ENCODE measurements at regions not wholly inside any gene's neighbourhood (a gene's known extent, or its start where the extent isn't known, plus 50 kb on each side); places are given as distances from the start of the nearest gene placed in this dataset.
A peak's percentile ranks its signal among the peaks of the same experiment; 100 is the strongest.

DNA sequence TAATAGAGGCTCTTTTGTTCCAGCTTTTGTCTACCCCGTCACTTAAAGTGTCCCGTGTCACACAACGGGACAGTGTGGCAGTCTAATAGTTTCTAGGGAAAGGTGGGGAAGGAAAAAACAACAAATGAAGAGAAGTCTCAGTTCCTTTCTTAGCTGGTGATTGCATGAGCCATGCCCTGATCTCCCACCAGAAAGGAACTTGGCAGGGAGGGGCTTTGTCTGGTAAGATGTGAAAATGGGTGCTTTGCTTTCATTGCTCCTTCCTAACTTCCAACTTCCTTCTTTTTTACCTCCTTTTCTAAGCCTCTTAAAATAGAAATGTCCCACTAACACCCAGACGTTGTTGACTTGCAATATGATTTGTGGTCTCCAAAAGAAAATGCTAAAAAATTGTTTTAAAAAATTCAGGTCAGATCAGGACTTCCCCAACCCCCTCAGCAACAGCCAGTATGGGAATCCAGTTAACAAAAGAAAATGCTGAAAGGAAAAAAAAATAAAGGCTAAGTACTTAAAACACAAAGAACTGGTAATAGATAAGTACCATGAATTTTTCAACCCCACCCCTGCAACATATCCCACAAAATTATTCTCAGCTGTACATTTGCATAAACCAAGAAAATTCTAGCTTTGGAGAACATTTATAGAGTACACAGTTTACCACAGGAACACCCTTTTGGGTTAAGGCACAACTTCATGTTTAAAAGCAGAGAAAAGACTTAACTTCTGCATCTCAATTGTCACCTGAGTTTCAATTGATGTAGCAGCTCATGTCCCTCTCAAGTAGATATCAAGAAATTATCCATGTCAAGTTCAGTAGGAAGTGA is 106.2 kb downstream of the NIBAN1 start:
- no peak for DNase-seq

DNA sequence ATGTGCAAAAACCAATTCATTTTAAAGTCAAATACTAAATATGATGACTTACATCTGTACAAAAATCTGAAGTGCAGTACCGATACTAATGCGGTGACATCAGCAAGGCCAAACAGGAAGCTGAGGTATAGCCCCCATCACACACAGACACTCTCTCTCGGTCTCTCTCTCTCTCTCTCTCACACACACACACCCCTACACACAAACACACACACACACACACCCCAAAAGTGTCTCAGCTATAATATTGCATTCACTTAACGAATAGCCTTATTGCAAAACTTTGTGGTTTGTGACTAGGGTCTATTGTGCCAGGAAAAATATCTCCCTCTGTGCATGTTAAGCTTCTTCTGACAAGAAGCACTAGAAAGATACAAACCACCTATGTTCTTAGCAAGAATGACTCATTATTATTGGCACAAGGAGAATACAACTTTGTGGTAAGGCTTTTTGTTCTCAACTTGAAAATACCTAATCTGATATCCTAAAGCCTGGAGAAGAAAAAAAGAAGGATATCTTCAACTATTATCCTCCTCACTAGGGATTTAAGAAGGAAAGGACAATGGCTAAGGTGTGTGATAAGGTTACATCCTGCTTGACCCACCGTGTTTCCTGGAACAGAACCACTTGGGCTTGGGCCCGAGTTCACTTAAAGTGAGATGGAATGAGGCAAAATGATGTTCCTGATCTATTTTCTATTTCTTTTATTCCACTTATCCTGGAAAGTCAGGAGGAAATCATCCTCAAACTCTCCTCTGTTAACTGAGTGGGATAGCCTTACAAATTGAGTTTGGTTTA is 107.1 kb downstream of the NIBAN1 start:
- intact Hi-C loops (cut with DNase I; ENCODE audit: low total_unique reads), result no loop called here
- Histone ChIP-seq H3K9me3 (no peaks in the 10 kb centered on the region), H3K36me3 (no peaks in the 10 kb centered on the region), H3K27ac (peak overlapping the region; percentile 30 to 87 (median 68)), H3K4me1 (peaks cover 0 to 44% (median 27%) of the 10 kb centered on the region in 6 donors), H3K27me3 (replicated peaks in 1 of 7) (no peaks in the 10 kb centered on the region), H3K4me3 (peak overlapping the region in 1 of 8 donors; percentile 9)
- no peak for TF ChIP-seq POLR2A (IDR thresholded peaks at IDR 0.05)
- peak in 1 of 3 donors; percentile 61 for TF ChIP-seq POLR2AphosphoS5 (IDR thresholded peaks at IDR 0.05)
- no peak for DNase-seq
- 16 to 42% (median 35%) methylated on average over 6 of the region's 6 CpGs for WGBS, 5 donors

More for the DNA sequence above, 106.2 kb downstream of the NIBAN1 start:
- Histone ChIP-seq H3K4me3 (no peak overlapping the region), H3K27me3 (replicated peaks in 1 of 7) (no peaks in the 10 kb centered on the region), H3K4me1 (peaks cover 0 to 44% (median 27%) of the 10 kb centered on the region in 6 donors), H3K27ac (peak overlapping the region in 7 of 8 donors; percentile 30 to 87 (median 74)), H3K36me3 (no peaks in the 10 kb centered on the region), H3K9me3 (no peaks in the 10 kb centered on the region)
- 33 to 65% (median 55%) methylated on average over 4 of the region's 4 CpGs for WGBS, 5 donors
- intact Hi-C loops (cut with DNase I; ENCODE audit: low total_unique reads), result no loop called here
- no peak for TF ChIP-seq POLR2AphosphoS5 (IDR thresholded peaks at IDR 0.05)
- no peak for TF ChIP-seq POLR2A (IDR thresholded peaks at IDR 0.05)
- TF ChIP-seq CTCF (IDR thresholded peaks at IDR 0.05 in 8 of 11, conservative IDR thresholded peaks at IDR 0.05 in 3 of 11), result no peak

GRCh38 chr1:184866586-184866985 is 107.7 kb downstream of the NIBAN1 start:
- Histone ChIP-seq H3K36me3 (no peaks in the 10 kb centered on the region), H3K27me3 (replicated peaks in 1 of 7) (no peaks in the 10 kb centered on the region), H3K27ac (peak overlapping the region in 7 of 8 donors; percentile 30 to 87 (median 74)), H3K4me1 (peaks cover 0 to 44% (median 27%) of the 10 kb centered on the region in 6 donors), H3K9me3 (no peaks in the 10 kb centered on the region), H3K4me3 (peak overlapping the region in 1 of 8 donors; percentile 9)
- DNase-seq, result no peak
- TF ChIP-seq POLR2A (IDR thresholded peaks at IDR 0.05) (no peak), POLR2AphosphoS5 (IDR thresholded peaks at IDR 0.05) (no peak), CTCF (IDR thresholded peaks at IDR 0.05 in 8 of 11, conservative IDR thresholded peaks at IDR 0.05 in 3 of 11) (no peak)
- intact Hi-C loops (cut with DNase I; ENCODE audit: low total_unique reads), result no loop called here

GRCh38 chr1:184865831-184866230 is 108.5 kb downstream of the NIBAN1 start:
- WGBS, 5 donors, result 86 to 97% (median 87%) methylated on average over 1 of the region's 1 CpG
- no peak overlapping the region for H3K4me3 ChIP-seq
- H3K9me3 ChIP-seq, result no peaks in the 10 kb centered on the region
- H3K27ac ChIP-seq, result peak overlapping the region in 5 of 8 donors; percentile 63 to 87 (median 85)
- intact Hi-C loops (cut with DNase I; ENCODE audit: low total_unique reads), result no loop called here
- TF ChIP-seq POLR2AphosphoS5 (IDR thresholded peaks at IDR 0.05), result no peak
- TF ChIP-seq POLR2A (IDR thresholded peaks at IDR 0.05), result no peak
- no peak for TF ChIP-seq CTCF (IDR thresholded peaks at IDR 0.05 in 8 of 11, conservative IDR thresholded peaks at IDR 0.05 in 3 of 11)
- no peak for DNase-seq
- no peaks in the 10 kb centered on the region for H3K27me3 ChIP-seq (replicated peaks in 1 of 7)
- no peaks in the 10 kb centered on the region for H3K36me3 ChIP-seq
- peaks cover 0 to 44% (median 27%) of the 10 kb centered on the region in 6 donors for H3K4me1 ChIP-seq

Data from spleen (tissue), 11 donors.